ENCODE measurements at regions not wholly inside any gene's neighbourhood (a gene's known extent, or its start where the extent isn't known, plus 50 kb on each side); places are given as distances from the start of the nearest gene placed in this dataset.

- no peak for TF ChIP-seq POLR2AphosphoS5 (IDR thresholded peaks at IDR 0.05)
- no peak for TF ChIP-seq POLR2A (IDR thresholded peaks at IDR 0.05; ENCODE audit: low read depth)
- TF ChIP-seq CTCF (IDR thresholded peaks at IDR 0.05), result peak in 2 of 3 experiments; percentile 93 to 97
- no peak for DNase-seq (ENCODE audit: extremely low spot score)
- Histone ChIP-seq H3K4me1 (peaks cover 0 to 9% (median 0%) of the 10 kb centered on the region in 4 donors), H3K27ac (replicated peaks in 1 of 4) (no peak overlapping the region), H3K9me3 (no peaks in the 10 kb centered on the region), H3K4me3 (no peak overlapping the region), H3K27me3 (peaks cover 0 to 42% (median 0%) of the 10 kb centered on the region in 4 donors), H3K36me3 (no peaks in the 10 kb centered on the region)
- intact Hi-C loops (cut with DNase I), result loop anchor here (1.0 kb wide), 1 partner anchor 426 kb away; no protein-coding TSS in a partner anchor
- WGBS, result 69% methylated on average over 20 of the region's 28 CpGs
Measured at GRCh38 chr10:123559066-123559822, 106.9 kb upstream of the GPR26 start.

- Histone ChIP-seq H3K4me3 (no peak overlapping the region), H3K36me3 (no peaks in the 10 kb centered on the region), H3K9me3 (no peaks in the 10 kb centered on the region), H3K27me3 (peaks cover 0 to 39% (median 0%) of the 10 kb centered on the region in 4 donors), H3K4me1 (peaks cover 0 to 9% (median 0%) of the 10 kb centered on the region in 4 donors), H3K27ac (replicated peaks in 1 of 4) (no peak overlapping the region)
- no peak for DNase-seq (ENCODE audit: extremely low spot score)
- intact Hi-C loops (cut with DNase I), result loop anchor here (1.0 to 10.0 kb wide), 2 partner anchors 426 to 515 kb away; no protein-coding TSS in a partner anchor
- 68% methylated on average over 7 of the region's 7 CpGs for WGBS
- TF ChIP-seq CTCF (IDR thresholded peaks at IDR 0.05) (no peak), POLR2AphosphoS5 (IDR thresholded peaks at IDR 0.05) (no peak), POLR2A (IDR thresholded peaks at IDR 0.05; ENCODE audit: low read depth) (no peak), EP300 (IDR thresholded peaks at IDR 0.05) (no peak)
Measured at GRCh38 chr10:123559823-123560092, 106.4 kb upstream of the GPR26 start.

- 64% methylated on average over 13 of the region's 13 CpGs for WGBS
- TF ChIP-seq POLR2AphosphoS5 (IDR thresholded peaks at IDR 0.05), result no peak
- TF ChIP-seq CTCF (IDR thresholded peaks at IDR 0.05), result no peak
- TF ChIP-seq POLR2A (IDR thresholded peaks at IDR 0.05; ENCODE audit: low read depth), result no peak
- DNase-seq (ENCODE audit: extremely low spot score), result no peak
- Histone ChIP-seq H3K4me1 (peaks cover 0 to 9% (median 0%) of the 10 kb centered on the region in 4 donors), H3K9me3 (no peaks in the 10 kb centered on the region), H3K4me3 (no peak overlapping the region), H3K36me3 (no peaks in the 10 kb centered on the region), H3K27me3 (peaks cover 0 to 32% (median 0%) of the 10 kb centered on the region in 4 donors), H3K27ac (replicated peaks in 1 of 4) (no peak overlapping the region)
- intact Hi-C loops (cut with DNase I), result loop anchor here (10.0 kb wide), 1 partner anchor 516 kb away; no protein-coding TSS in a partner anchor
Measured at GRCh38 chr10:123560301-123561140, 105.6 kb upstream of the GPR26 start.

GRCh38 chr10:123561141-123561440 lies 105.1 kb upstream of the GPR26 start:
- 70% methylated on average over 4 of the region's 4 CpGs for WGBS
- H3K27me3 ChIP-seq, result peaks cover 0 to 32% (median 0%) of the 10 kb centered on the region in 4 donors
- no peaks in the 10 kb centered on the region for H3K9me3 ChIP-seq
- no peak overlapping the region for H3K4me3 ChIP-seq
- no peaks in the 10 kb centered on the region for H3K36me3 ChIP-seq
- H3K4me1 ChIP-seq, result peaks cover 0 to 9% (median 0%) of the 10 kb centered on the region in 4 donors
- intact Hi-C loops (cut with DNase I), result loop anchor here (10.0 kb wide), 1 partner anchor 516 kb away; no protein-coding TSS in a partner anchor
- no peak overlapping the region for H3K27ac ChIP-seq (replicated peaks in 1 of 4)
- no peak for TF ChIP-seq EP300 (IDR thresholded peaks at IDR 0.05)
- no peak for TF ChIP-seq POLR2A (IDR thresholded peaks at IDR 0.05; ENCODE audit: low read depth)
- TF ChIP-seq CTCF (IDR thresholded peaks at IDR 0.05), result no peak
- no peak for TF ChIP-seq POLR2AphosphoS5 (IDR thresholded peaks at IDR 0.05)
- DNase-seq (ENCODE audit: extremely low spot score), result no peak
